Femur (tissue), 1 donor: ENCODE measurements at regions not wholly inside any gene's neighbourhood (a gene's known extent, or its start where the extent isn't known, plus 50 kb on each side); places are given as distances from the start of the nearest gene placed in this dataset.

Experiments used
- DNase-seq: peaks from one replicate; pipeline ENCODE4 v3.0.0-alpha.2; 2017

GRCh38 chr2:6685447-6685846 is 180.3 kb downstream of the CMPK2 start:
- DNase-seq = no peak

GRCh38 chr2:6692056-6692455 is 173.7 kb downstream of the CMPK2 start:
- no peak for DNase-seq

DNA sequence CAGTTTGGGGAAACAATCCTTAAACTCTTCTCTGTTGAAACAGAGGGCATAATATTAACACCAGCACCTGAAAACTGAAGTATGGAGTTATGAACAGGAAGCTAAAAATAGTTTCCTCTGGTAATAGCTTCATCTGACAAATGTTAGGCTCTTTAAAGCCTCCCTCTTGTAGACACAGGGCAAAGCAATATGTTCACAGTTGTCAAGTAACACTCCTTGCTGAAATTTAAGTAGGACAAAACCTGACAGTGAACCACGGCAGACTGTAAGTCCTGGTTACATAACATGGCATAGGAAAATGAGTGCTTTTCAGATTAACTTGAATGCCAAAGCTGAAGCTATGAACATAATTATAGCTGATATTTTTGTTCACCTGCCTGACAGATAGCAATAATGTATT is 172.9 kb downstream of the CMPK2 start:
- no peak for DNase-seq

DNA sequence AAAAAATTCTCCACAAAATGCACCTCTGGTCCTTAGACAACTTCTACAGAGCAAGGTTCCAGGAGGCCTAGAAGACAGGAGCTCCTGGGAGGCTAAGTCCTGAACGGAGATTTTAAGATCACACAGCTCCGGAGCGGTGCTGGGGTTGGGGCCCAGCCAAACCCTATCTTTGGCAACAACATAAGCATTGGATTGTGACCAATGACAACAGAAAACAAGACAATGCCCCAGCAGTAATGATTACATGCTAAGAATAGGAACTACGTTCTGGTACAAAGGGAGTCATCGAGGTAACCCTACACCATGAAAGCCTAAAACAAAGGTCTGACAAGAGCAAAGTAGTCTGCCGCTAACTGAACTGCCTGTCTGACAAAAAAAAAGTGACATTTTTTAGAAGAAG is 171.2 kb downstream of the CMPK2 start:
- DNase-seq = peak; percentile 26

DNA sequence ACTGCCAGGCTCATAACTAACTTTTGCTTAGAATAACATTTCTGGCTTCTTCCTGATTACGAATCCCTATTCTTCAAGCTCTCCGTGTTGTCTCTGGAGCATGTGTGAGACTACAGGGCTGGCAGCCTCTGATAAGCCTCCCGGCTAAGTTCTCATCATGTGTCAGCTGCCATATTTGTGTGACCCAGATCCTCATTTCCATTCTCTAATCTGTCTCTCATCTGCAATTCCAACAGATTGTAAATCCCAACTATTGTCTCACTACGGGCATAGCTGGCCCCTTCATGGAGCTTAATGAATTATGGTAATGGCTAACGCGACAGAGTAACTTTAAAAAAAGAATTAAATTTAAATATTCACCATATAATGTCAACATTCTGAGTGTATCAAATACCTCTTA is 165.4 kb downstream of the CMPK2 start:
- DNase-seq = no peak

- DNase-seq = no peak
These were observed 161.6 kb downstream of the CMPK2 start for GRCh38 chr2:6704077-6704476.

GRCh38 chr2:6721395-6721794 is 144.3 kb downstream of the CMPK2 start:
- no peak for DNase-seq

DNA sequence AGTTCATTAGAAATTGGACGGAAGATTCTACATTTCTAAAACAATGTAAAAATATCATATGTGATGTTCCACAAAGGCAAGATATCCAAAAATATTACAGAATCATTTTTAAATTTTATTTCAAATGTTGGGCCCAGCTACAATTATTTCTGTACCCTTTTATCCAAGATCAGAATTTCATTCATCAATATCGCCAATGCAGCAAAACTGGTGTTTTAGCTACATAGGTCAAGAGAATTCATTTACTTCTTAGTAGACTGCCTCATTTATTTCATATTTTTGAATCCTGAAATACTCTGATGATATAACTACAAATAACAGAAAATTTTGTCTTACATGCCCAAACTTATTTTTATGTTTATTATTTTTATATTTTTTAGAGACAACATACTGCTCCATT is 143.1 kb downstream of the CMPK2 start:
- DNase-seq = no peak

DNA sequence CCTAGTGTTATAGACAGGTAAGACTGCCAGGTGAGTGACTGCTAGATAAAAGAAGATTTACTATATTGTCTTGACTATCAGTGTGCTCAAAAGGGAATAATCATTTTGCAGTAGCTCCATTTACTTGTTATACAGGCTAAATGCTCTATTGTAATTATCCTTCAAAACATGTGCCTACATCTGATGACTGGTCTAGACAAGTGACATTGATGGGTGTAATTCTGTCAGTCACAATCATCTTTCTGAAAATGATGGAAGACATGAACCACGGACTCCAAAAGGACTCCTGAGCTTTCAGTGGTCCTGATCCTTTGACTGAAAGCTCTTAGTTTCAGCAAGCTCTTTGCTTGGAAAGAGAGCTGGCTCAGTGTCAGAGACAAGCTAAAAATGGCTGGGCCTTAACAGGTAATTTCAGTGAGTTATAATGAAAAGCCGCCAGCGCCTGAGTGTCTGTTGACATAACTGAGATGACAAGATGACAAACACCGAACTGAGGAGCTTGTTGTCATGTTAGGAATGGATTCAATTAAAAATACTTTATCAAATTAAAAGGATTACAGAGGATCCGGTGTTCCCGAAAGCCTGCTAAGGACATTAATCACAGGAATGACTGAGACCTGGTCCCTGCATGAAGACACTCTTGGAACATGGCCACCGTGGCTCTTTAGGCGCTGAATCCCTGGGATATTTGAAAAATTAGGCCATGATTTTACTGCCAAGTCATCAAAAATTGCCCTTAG is 141.7 kb downstream of the CMPK2 start:
- DNase-seq = no peak

GRCh38 chr2:6724605-6725140 is 141.0 kb downstream of the CMPK2 start:
- no peak for DNase-seq

- no peak for DNase-seq
These were observed 137.6 kb downstream of the CMPK2 start for GRCh38 chr2:6728156-6728555.

DNA sequence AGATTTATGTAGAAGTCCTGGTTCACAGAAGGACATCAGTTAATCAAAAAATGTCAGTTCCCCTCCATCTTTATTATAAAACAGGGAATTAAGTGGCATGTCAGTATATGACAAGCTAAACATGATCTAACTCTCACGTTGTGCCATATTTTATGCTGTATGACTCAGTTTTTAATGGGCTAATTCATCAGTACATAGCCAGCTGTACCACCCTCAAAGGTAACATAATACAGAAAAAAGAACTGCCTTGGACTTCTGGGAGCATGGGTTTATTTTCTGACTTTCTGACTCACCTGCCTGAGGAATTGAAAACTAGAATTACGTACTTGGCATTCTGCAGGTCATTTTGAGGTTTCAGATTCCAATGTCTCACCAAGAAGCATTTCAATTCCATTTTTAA is 135.7 kb downstream of the CMPK2 start:
- DNase-seq = no peak

- DNase-seq = no peak
These were observed 134.8 kb downstream of the CMPK2 start for GRCh38 chr2:6730649-6731532.

- no peak for DNase-seq
These were observed 126.2 kb downstream of the CMPK2 start for GRCh38 chr2:6739547-6739946.

- no peak for DNase-seq
These were observed 124.5 kb downstream of the CMPK2 start for GRCh38 chr2:6741229-6741628.

DNA sequence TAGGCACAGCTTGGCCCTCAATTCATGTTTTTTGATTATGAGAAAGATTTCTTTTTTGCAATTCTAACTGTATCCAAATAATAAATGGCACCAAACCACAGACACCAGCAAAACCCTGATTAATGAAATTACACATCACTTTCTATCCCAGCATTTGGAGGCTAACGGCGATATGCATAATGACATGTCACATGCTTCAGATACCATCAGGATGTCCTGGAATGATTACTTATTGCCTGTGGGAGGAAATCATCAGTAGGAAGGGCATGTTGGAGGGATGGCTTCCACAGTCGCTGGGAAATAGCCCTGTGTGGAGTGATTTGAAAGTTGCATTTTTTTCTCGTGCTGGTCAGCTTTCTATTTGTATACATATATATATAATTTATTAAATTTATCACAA is 121.7 kb downstream of the CMPK2 start:
- DNase-seq = no peak

- DNase-seq = no peak
These were observed 118.3 kb downstream of the CMPK2 start for GRCh38 chr2:6747433-6747832.

DNA sequence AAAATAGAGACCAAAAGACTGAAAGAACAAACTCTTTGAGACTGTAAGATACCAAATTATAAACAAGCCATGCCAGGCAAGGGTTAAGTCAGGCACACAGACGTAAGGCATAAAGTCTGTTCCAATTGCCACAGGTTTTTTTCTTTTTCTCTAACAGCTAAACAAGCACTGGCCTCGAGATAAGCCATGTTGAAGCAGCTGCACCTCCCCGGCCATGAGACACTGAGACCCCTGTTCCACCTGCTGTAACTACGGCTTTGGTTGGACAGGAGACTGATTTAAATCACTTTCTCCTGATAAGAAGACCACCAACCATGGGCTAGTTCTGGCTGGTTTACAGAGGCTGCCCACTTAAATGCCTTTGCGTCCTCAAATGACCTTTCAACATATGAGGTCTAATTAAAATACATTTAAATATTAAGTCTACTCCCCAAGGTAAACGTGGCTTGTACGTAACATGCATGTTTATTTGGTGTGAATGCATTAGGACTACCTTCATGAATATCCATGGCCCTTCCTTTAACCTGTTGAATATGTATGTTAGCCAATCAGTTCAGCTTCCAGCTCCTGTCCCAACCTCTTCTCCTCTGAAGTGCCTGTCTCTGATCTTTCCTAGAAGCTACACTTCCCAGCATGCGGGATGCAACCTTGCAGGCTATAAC is 117.2 kb downstream of the CMPK2 start:
- no peak for DNase-seq

GRCh38 chr2:6749962-6750361 is 115.7 kb downstream of the CMPK2 start:
- DNase-seq = no peak

GRCh38 chr2:6750411-6751158 is 115.1 kb downstream of the CMPK2 start:
- DNase-seq = no peak

DNA sequence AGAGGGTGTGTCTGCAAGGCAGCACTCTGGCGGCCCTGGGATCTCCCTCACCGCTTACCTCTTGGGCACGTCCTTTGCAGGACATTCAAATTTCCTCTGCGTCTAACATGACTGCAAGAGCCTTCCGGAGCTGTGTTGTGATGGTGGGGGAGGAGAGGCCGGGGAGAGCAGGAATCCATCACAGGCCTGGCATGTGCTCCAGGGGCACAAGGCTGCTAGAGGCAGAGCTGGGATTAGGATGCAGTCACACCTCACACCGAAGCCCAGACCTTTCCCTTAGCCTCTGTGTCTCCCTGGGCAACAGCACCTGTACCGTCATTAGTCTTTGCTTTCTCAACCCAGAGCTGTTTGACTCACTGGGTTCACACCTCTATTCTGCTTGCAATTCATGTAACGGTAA is 111.3 kb downstream of the CMPK2 start:
- no peak for DNase-seq

DNA sequence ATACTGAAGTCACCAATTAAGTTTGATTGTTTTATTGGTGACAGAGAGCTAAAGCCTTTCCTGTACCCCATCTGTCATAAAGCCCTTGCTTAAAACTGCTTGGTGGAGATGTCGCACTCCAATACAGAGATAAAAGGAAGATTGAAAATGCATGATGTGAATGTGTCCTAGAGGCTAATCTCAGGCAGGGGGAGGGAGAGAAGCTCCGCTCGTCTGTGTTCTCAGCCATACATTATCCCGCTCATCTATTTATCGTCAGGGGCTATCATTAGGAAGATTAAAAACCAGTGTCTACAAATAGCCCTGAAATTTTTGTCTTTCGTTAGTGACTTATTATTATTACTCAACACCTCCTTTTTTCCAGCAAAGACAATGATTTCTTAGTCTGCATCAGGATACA is 110.3 kb downstream of the CMPK2 start:
- DNase-seq = no peak

GRCh38 chr2:6757215-6757614 is 108.5 kb downstream of the CMPK2 start:
- DNase-seq = no peak
